Upper lobe of left lung (tissue), 6 donors: ENCODE measurements at regions not wholly inside any gene's neighbourhood (a gene's known extent, or its start where the extent isn't known, plus 50 kb on each side); places are given as distances from the start of the nearest gene placed in this dataset.

ENCODE experiments used
- ATAC-seq, 2 donors: fragments of 200-7000 bp; cut with Tn5 transposase; one replicate each; pipeline ENCODE4 v1.9.1; 2022; ENCODE audit warnings: mild to moderate bottlenecking in 2 of 2, moderate library complexity in 2 of 2; ENCODE audit not compliant: low FRiP score in 2 of 2
- DNase-seq, 2 donors: peaks; one replicate each; pipeline ENCODE4 v3.0.0-alpha.2; 2019 to 2020
- H3K27ac ChIP-seq, 4 donors: fragments of 200-600 bp; sonication (generic); one replicate each; pipeline ENCODE4 v1.5.1; 2016 to 2019
- H3K27me3 ChIP-seq, 4 donors: fragments of 200-600 bp; sonication (generic); one replicate each; pipeline ENCODE4 v1.5.1; 2017 to 2019
- H3K36me3 ChIP-seq, 4 donors: fragments of 200-600 bp; sonication (generic); one replicate each; pipeline ENCODE4 v1.5.1; 2016 to 2019
- H3K4me1 ChIP-seq, 4 donors: fragments of 200-600 bp; sonication (generic); one replicate each; pipeline ENCODE4 v1.5.1; 2018 to 2019
- H3K4me3 ChIP-seq, 4 donors: fragments of 200-600 bp; sonication (generic); one replicate each; pipeline ENCODE4 v1.5.1; 2017 to 2019; ENCODE audit warnings: mild to moderate bottlenecking in 2 of 4, moderate library complexity in 1 of 4
- H3K9me3 ChIP-seq, 4 donors: fragments of 200-600 bp; sonication (generic); one replicate each; pipeline ENCODE4 v1.5.1; 2018 to 2019
- CTCF ChIP-seq, 6 experiments: fragments of 450-650 bp in 4 of 6; fragments of 200-600 bp in 2 of 6; sonication (generic) in 2 of 6; IDR thresholded peaks; one replicate each; pipeline ENCODE4 v1.5.1; 2016 to 2019; ENCODE audit warnings: antibody characterized with exemption in 6 of 6
- EP300 ChIP-seq, 4 donors: sonication (generic); formaldehyde crosslinking; IDR thresholded peaks; one replicate each; pipeline ENCODE4 v1.5.1; 2017; ENCODE audit warnings: antibody characterized with exemption in 4 of 4, control low read depth in 2 of 4
- POLR2A ChIP-seq, 4 donors: fragments of 450-650 bp; IDR thresholded peaks; one replicate each; pipeline ENCODE4 v1.5.1; 2016 to 2017; ENCODE audit warnings: antibody characterized with exemption in 4 of 4, mild to moderate bottlenecking in 2 of 4
- POLR2AphosphoS5 ChIP-seq, 2 donors: sonication (generic); formaldehyde crosslinking; IDR thresholded peaks; one replicate each; pipeline ENCODE4 v1.5.1; 2017; ENCODE audit warnings: antibody characterized with exemption in 2 of 2
- WGBS, 2 donors: methylation state at CpG; one replicate each; pipeline ENCODE4 v1.1.5; 2017 to 2018; 5-methylcytosine and 5-hydroxymethylcytosine counted together
- donor health status: DM: no; HTN: no; CAD: no; lungs with moderate emphysema.
- donor health status: DM: no; HTN: yes; CAD: no; lungs with severe emphysema.

- Histone ChIP-seq H3K27me3 (no peaks in the 10 kb centered on the region), H3K4me1 (no peaks in the 10 kb centered on the region), H3K27ac (no peak overlapping the region), H3K9me3 (no peaks in the 10 kb centered on the region), H3K36me3 (no peaks in the 10 kb centered on the region), H3K4me3 (no peak overlapping the region)
- DNase-seq (no peak), ATAC-seq (no peak)
- TF ChIP-seq POLR2AphosphoS5 (IDR thresholded peaks at IDR 0.05) (no peak), EP300 (IDR thresholded peaks at IDR 0.05) (no peak), POLR2A (IDR thresholded peaks at IDR 0.05) (no peak), CTCF (IDR thresholded peaks at IDR 0.05) (no peak)
- WGBS, 2 donors = 53 to 69% methylated on average over 4 of the region's 4 CpGs
Observed at GRCh38 chr12:66739940-66740651, 61.2 kb upstream of the GRIP1 start.

- Histone ChIP-seq H3K27me3 (no peaks in the 10 kb centered on the region), H3K36me3 (no peaks in the 10 kb centered on the region), H3K9me3 (no peaks in the 10 kb centered on the region), H3K4me3 (no peak overlapping the region), H3K4me1 (no peaks in the 10 kb centered on the region), H3K27ac (no peak overlapping the region)
- ATAC-seq (no peak), DNase-seq (no peak)
- TF ChIP-seq CTCF (IDR thresholded peaks at IDR 0.05) (no peak), EP300 (IDR thresholded peaks at IDR 0.05) (no peak), POLR2AphosphoS5 (IDR thresholded peaks at IDR 0.05) (no peak), POLR2A (IDR thresholded peaks at IDR 0.05) (no peak)
- WGBS, 2 donors = 68 to 77% methylated on average over 2 of the region's 2 CpGs
Observed at GRCh38 chr12:66740732-66741131, 61.9 kb upstream of the GRIP1 start.

GRCh38 chr12:66741919-66742318 is 63.0 kb upstream of the GRIP1 start:
- DNase-seq (no peak), ATAC-seq (no peak)
- Histone ChIP-seq H3K4me3 (no peak overlapping the region), H3K27me3 (no peaks in the 10 kb centered on the region), H3K9me3 (no peaks in the 10 kb centered on the region), H3K27ac (no peak overlapping the region), H3K4me1 (no peaks in the 10 kb centered on the region), H3K36me3 (no peaks in the 10 kb centered on the region)
- TF ChIP-seq POLR2A (IDR thresholded peaks at IDR 0.05) = no peak
- no peak for TF ChIP-seq EP300 (IDR thresholded peaks at IDR 0.05)
- no peak for TF ChIP-seq CTCF (IDR thresholded peaks at IDR 0.05)
- no peak for TF ChIP-seq POLR2AphosphoS5 (IDR thresholded peaks at IDR 0.05)

GRCh38 chr12:66742508-66743367 is 63.9 kb upstream of the GRIP1 start:
- H3K27ac ChIP-seq = no peak overlapping the region
- no peak for TF ChIP-seq EP300 (IDR thresholded peaks at IDR 0.05)
- TF ChIP-seq POLR2AphosphoS5 (IDR thresholded peaks at IDR 0.05) = no peak
- TF ChIP-seq POLR2A (IDR thresholded peaks at IDR 0.05) = no peak
- no peak for TF ChIP-seq CTCF (IDR thresholded peaks at IDR 0.05)
- H3K36me3 ChIP-seq = no peaks in the 10 kb centered on the region
- H3K4me1 ChIP-seq = no peaks in the 10 kb centered on the region
- 71 to 73% methylated on average over 2 of the region's 2 CpGs for WGBS, 2 donors
- no peak overlapping the region for H3K4me3 ChIP-seq
- DNase-seq (no peak), ATAC-seq (no peak)
- no peaks in the 10 kb centered on the region for H3K27me3 ChIP-seq
- no peaks in the 10 kb centered on the region for H3K9me3 ChIP-seq
